PC-9 (cell line): ENCODE measurements at regions not wholly inside any gene's neighbourhood (a gene's known extent, or its start where the extent isn't known, plus 50 kb on each side); places are given as distances from the start of the nearest gene placed in this dataset.

ENCODE experiments used
- BruUV-seq: library from RNA; stranded (reverse); fragments of 400-500 nt; replicated peaks from 2 replicates; lab custom pipeline; 2021; lab: Mats Ljungman, UMichigan
- CTCF ChIA-PET: fragments of 300-600 bp; sonication (Branson Sonifier 250); formaldehyde crosslinking; loops from one replicate; lab custom pipeline; 2022; ENCODE audit warnings: antibody characterized with exemption; lab: Charles Lee
- POLR2A ChIA-PET: fragments of 300-600 bp; sonication (Branson Sonifier 250); formaldehyde crosslinking; loops from one replicate; lab custom pipeline; 2022; ENCODE audit warnings: antibody characterized with exemption; ENCODE audit not compliant: unreplicated experiment; lab: Charles Lee
- DNase-seq, 2 experiments: peaks; one replicate each; pipeline versions ENCODE4 v3.0.0 to v3.0.0-alpha.2; 2015 to 2022; ENCODE audit warnings: mixed read lengths in 1 of 2
- H2AFZ ChIP-seq: fragments of 200-600 bp; sonication (generic); 2 replicates; pipeline ENCODE4 v1.8.1; 2017; ENCODE audit warnings: antibody characterized with exemption
- H3F3A ChIP-seq: fragments of 200-600 bp; sonication (generic); 2 replicates; pipeline ENCODE4 v1.8.1; 2017; ENCODE audit warnings: antibody characterized with exemption, mild to moderate bottlenecking, low read depth; ENCODE audit not compliant: insufficient read depth
- H3K27ac ChIP-seq: fragments of 200-600 bp; sonication (generic); 2 replicates; pipeline ENCODE4 v1.6.1; 2016; ENCODE audit warnings: mixed run types
- H3K27me3 ChIP-seq: fragments of 200-600 bp; sonication (generic); 2 replicates; pipeline ENCODE4 v1.6.1; 2016; ENCODE audit warnings: low read depth, mixed run types; ENCODE audit not compliant: insufficient read depth
- H3K36me3 ChIP-seq: fragments of 200-600 bp; sonication (generic); 2 replicates; pipeline ENCODE4 v1.6.1; 2016; ENCODE audit warnings: low read depth, mixed run types
- H3K4me1 ChIP-seq: fragments of 200-600 bp; sonication (generic); replicated peaks from 2 replicates; pipeline ENCODE4 v1.6.1; 2016; ENCODE audit warnings: mixed run types; ENCODE audit not compliant: insufficient read depth
- H3K4me2 ChIP-seq: fragments of 200-600 bp; sonication (generic); 2 replicates; pipeline ENCODE4 v1.6.1; 2017; ENCODE audit warnings: mixed run types
- H3K4me3 ChIP-seq: fragments of 200-600 bp; sonication (generic); 2 replicates; pipeline ENCODE4 v1.6.1; 2016; ENCODE audit warnings: mixed run types
- H3K79me2 ChIP-seq: fragments of 200-600 bp; sonication (generic); 2 replicates; pipeline ENCODE4 v1.6.1; 2017; ENCODE audit warnings: low read depth, mixed run types
- H3K9me2 ChIP-seq: fragments of 200-600 bp; sonication (generic); 2 replicates; pipeline ENCODE4 v1.8.1; 2017; ENCODE audit warnings: mild to moderate bottlenecking; ENCODE audit not compliant: insufficient read depth
- H3K9me3 ChIP-seq: fragments of 200-600 bp; sonication (generic); 2 replicates; pipeline ENCODE4 v1.8.1; 2016; ENCODE audit warnings: low read depth; ENCODE audit not compliant: insufficient read depth
- H4K20me1 ChIP-seq: fragments of 200-600 bp; sonication (generic); 2 replicates; pipeline ENCODE4 v1.8.1; 2017; ENCODE audit not compliant: insufficient read depth
- EZH2 ChIP-seq: fragments of 200-600 bp; sonication (generic); IDR thresholded peaks from 2 replicates; pipeline ENCODE4 v1.8.0; 2017; ENCODE audit warnings: antibody characterized with exemption, low read depth
- intact Hi-C: fragments of 100-400 bp; cut with micrococcal nuclease; formaldehyde crosslinking; loops from one replicate; pipeline ENCODE4 v1.10.0; 2022; ENCODE audit not compliant: unreplicated experiment
- TF ChIP-seq, protein P1 (sequence below): fragments of 200-600 bp; sonication (generic); conservative IDR thresholded peaks from 2 replicates; pipeline ENCODE4 v1.6.1; 2017; ENCODE audit warnings: mixed run types, antibody characterized with exemption, mild to moderate bottlenecking, moderate library complexity

DNA sequence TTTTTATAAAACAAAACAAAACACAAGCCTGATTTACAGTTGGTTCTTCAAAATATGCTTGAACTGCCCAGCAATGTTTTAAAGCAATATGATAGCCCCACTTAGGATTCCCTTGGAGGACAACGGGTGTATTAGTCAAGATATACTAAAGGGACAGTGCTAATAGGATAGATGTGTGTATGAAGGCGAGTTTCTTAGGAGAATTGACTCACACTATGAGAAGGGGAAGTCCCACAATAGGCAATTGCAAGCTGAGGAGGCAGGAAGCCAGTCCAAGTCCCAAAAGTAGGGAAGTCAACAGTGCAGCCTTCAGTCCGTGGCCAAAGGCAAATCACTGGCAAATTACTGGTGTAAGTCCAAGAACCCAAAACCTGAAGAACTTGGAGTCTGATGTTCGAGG, 167.9 kb downstream of the CBLN2 start:
- H3K4me3 ChIP-seq, result no peak overlapping the region
- H3K27me3 ChIP-seq, result no peaks in the 10 kb centered on the region
- H2AFZ ChIP-seq, result no peak overlapping the region
- ChIA-PET CTCF (no interaction called here), POLR2A (no interaction called here)
- no peak overlapping the region for H3K4me2 ChIP-seq
- DNase-seq, result no peak
- intact Hi-C loops, result no loop called here
- H3F3A ChIP-seq, result no peaks in the 10 kb centered on the region
- no peak for TF ChIP-seq EZH2
- TF ChIP-seq, protein P1, sequence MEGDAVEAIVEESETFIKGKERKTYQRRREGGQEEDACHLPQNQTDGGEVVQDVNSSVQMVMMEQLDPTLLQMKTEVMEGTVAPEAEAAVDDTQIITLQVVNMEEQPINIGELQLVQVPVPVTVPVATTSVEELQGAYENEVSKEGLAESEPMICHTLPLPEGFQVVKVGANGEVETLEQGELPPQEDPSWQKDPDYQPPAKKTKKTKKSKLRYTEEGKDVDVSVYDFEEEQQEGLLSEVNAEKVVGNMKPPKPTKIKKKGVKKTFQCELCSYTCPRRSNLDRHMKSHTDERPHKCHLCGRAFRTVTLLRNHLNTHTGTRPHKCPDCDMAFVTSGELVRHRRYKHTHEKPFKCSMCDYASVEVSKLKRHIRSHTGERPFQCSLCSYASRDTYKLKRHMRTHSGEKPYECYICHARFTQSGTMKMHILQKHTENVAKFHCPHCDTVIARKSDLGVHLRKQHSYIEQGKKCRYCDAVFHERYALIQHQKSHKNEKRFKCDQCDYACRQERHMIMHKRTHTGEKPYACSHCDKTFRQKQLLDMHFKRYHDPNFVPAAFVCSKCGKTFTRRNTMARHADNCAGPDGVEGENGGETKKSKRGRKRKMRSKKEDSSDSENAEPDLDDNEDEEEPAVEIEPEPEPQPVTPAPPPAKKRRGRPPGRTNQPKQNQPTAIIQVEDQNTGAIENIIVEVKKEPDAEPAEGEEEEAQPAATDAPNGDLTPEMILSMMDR, result no peak
- H3K27ac ChIP-seq, result no peak overlapping the region
- H3K9me3 ChIP-seq, result no peaks in the 10 kb centered on the region
- no TSS peak for BruUV-seq
- no peaks in the 10 kb centered on the region for H3K36me3 ChIP-seq
- 0 out of 2 replicates have a peak, but pooled peaks cover 4% of the 10 kb centered on the region for H4K20me1 ChIP-seq
- H3K4me1 ChIP-seq, result no peaks in the 10 kb centered on the region
- H3K79me2 ChIP-seq, result no peaks in the 10 kb centered on the region
- no peaks in the 10 kb centered on the region for H3K9me2 ChIP-seq

DNA sequence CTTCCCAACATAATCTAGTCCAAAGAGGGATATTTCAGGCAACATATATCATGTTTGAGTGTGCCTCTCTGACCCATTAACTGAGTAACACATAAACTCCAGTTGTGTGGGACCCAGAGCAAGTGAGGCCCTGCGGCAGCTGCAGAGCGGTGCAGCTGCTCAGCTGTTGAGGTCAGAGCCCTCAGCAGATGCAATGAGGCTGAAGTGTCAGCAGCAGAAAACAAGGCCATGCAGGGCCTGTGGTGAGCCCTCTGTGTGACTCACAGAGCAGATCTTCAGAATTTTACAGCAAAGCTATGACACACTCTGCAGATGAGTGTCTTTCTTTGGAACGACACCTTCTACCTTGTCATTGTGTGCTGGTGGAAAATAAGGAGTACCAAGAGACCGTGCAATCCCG, 168.5 kb downstream of the CBLN2 start:
- no peak overlapping the region for H3K27ac ChIP-seq
- H3K9me3 ChIP-seq, result no peaks in the 10 kb centered on the region
- no peak overlapping the region for H3K4me3 ChIP-seq
- no peaks in the 10 kb centered on the region for H3F3A ChIP-seq
- no TSS peak for BruUV-seq
- H3K79me2 ChIP-seq, result no peaks in the 10 kb centered on the region
- no peaks in the 10 kb centered on the region for H3K9me2 ChIP-seq
- 0 out of 2 replicates have a peak, but pooled peaks cover 4% of the 10 kb centered on the region for H4K20me1 ChIP-seq
- intact Hi-C loops, result no loop called here
- CTCF ChIA-PET, result no interaction called here
- no peak for DNase-seq
- H3K4me2 ChIP-seq, result no peak overlapping the region
- TF ChIP-seq, protein P1, result no peak
- no peak for TF ChIP-seq EZH2
- H3K27me3 ChIP-seq, result no peaks in the 10 kb centered on the region
- no peak overlapping the region for H2AFZ ChIP-seq
- no peaks in the 10 kb centered on the region for H3K4me1 ChIP-seq
- POLR2A ChIA-PET, result no interaction called here
- no peaks in the 10 kb centered on the region for H3K36me3 ChIP-seq

DNA sequence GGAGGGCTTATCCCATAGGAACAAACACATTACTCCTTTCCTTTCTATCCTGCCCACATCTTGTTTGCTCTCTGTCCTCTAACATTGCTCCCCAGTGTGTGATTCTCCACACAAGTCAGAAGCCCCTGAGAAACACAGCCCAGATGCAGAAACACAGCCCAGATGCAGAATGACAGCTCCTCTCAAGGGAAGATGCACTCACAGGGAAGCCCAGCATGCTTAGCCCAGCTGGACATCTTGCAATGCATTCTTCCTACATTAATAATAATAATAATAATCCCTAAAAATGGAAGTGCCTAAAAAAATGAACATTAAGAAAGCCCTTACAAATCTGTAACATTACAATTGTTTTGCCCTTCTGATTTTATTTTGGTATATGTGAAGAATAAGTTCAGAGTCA, 172.1 kb downstream of the CBLN2 start:
- H3K4me1 ChIP-seq, result no peaks in the 10 kb centered on the region
- TF ChIP-seq EZH2, result no peak
- TF ChIP-seq, protein P1, result no peak
- H3K79me2 ChIP-seq, result no peaks in the 10 kb centered on the region
- ChIA-PET POLR2A (no interaction called here), CTCF (no interaction called here)
- BruUV-seq, result no TSS peak
- intact Hi-C loops, result no loop called here
- no peaks in the 10 kb centered on the region for H3K27me3 ChIP-seq
- no peak for DNase-seq
- H4K20me1 ChIP-seq, result 0 out of 2 replicates have a peak, but pooled peaks cover 4% of the 10 kb centered on the region
- H3F3A ChIP-seq, result no peaks in the 10 kb centered on the region
- H3K4me3 ChIP-seq, result no peak overlapping the region
- no peaks in the 10 kb centered on the region for H3K36me3 ChIP-seq
- H3K4me2 ChIP-seq, result no peak overlapping the region
- no peak overlapping the region for H3K27ac ChIP-seq
- no peaks in the 10 kb centered on the region for H3K9me3 ChIP-seq
- H2AFZ ChIP-seq, result no peak overlapping the region
- H3K9me2 ChIP-seq, result no peaks in the 10 kb centered on the region
